Chondrocyte (in vitro differentiated cells): ENCODE measurements at regions not wholly inside any gene's neighbourhood (a gene's known extent, or its start where the extent isn't known, plus 50 kb on each side); places are given as distances from the start of the nearest gene placed in this dataset.

ENCODE experiments used
- DNase-seq: peaks from one replicate; pipeline ENCODE4 v3.0.0; 2021; ENCODE audit warnings: mixed read lengths, low spot score
- H3K27ac Mint-ChIP-seq: one replicate; pipeline ENCODE4 v1.8.0; 2021; ENCODE audit warnings: mild to moderate bottlenecking, moderate library complexity, mixed read lengths; ENCODE audit not compliant: unreplicated experiment
- H3K27me3 Mint-ChIP-seq: 2 replicates; pipeline ENCODE4 v1.8.0; 2021; ENCODE audit warnings: low read depth, mixed read lengths
- H3K36me3 Mint-ChIP-seq: 2 replicates; pipeline ENCODE4 v1.8.0; 2021; ENCODE audit warnings: low read depth, mixed read lengths
- H3K4me1 Mint-ChIP-seq: 2 replicates; pipeline ENCODE4 v1.8.0; 2021; ENCODE audit warnings: low read depth, mild to moderate bottlenecking, mixed read lengths
- H3K4me3 Mint-ChIP-seq: one replicate; pipeline ENCODE4 v1.8.0; 2021; ENCODE audit warnings: mild to moderate bottlenecking, moderate library complexity, mixed read lengths; ENCODE audit not compliant: unreplicated experiment
- H3K9me3 Mint-ChIP-seq: 2 replicates; pipeline ENCODE4 v1.8.0; 2021; ENCODE audit warnings: low read depth, mixed read lengths
- CTCF ChIP-seq: fragments of 200-600 bp; sonication (generic); IDR thresholded peaks from 2 replicates; pipeline ENCODE4 v1.5.0; 2021; ENCODE audit warnings: antibody characterized with exemption, mild to moderate bottlenecking, moderate library complexity

DNA sequence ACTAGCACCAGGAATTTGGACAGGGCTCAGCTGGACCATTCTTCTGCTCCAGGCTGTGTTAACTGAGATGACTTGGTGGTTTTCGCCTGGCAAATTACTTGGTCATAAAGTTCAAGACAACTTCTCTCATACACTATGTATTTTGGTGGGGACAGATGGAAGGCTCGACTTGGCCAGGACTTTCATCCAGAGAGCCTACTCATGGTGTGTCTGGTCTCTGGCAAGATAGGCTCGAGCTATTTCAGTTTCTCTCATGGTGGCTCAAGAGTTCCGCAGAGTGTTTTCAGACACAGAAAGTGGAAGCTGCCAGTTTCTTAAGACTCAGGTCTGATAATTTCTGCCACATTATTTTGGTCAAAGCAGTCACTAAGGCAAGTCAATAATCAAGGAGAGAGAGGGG, 135.6 kb downstream of the IRX2 start:
- H3K27me3 Mint-ChIP-seq = no peaks in the 10 kb centered on the region
- no peak overlapping the region for H3K4me3 Mint-ChIP-seq
- H3K27ac Mint-ChIP-seq = no peak overlapping the region
- no peaks in the 10 kb centered on the region for H3K36me3 Mint-ChIP-seq
- no peak for TF ChIP-seq CTCF
- peaks cover 14% of the 10 kb centered on the region for H3K9me3 Mint-ChIP-seq
- H3K4me1 Mint-ChIP-seq = no peaks in the 10 kb centered on the region
- no peak for DNase-seq

DNA sequence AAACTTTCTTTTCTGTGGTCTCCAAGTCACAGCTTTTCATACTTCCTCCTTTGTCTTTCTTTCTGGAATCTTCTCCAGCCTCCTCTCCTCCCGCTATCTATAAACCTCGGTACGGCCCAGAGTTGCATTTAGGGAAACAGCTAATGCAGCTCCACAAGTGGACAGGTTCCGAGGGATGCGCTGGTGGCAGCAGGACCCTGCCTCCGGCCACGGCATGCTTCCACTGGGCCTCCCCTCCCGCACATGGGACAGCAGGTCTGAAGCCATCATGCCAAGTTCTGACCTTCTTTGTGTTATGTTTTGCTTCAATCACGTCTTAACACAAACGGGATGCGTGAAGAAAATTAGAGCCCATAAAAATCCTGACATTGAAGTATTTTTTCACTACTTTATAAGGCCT, 136.9 kb downstream of the IRX2 start:
- Mint-ChIP-seq H3K4me1 (no peaks in the 10 kb centered on the region), H3K9me3 (peaks cover 14% of the 10 kb centered on the region), H3K4me3 (no peak overlapping the region), H3K27me3 (no peaks in the 10 kb centered on the region), H3K27ac (no peak overlapping the region), H3K36me3 (no peaks in the 10 kb centered on the region)
- no peak for DNase-seq
- TF ChIP-seq CTCF = no peak

DNA sequence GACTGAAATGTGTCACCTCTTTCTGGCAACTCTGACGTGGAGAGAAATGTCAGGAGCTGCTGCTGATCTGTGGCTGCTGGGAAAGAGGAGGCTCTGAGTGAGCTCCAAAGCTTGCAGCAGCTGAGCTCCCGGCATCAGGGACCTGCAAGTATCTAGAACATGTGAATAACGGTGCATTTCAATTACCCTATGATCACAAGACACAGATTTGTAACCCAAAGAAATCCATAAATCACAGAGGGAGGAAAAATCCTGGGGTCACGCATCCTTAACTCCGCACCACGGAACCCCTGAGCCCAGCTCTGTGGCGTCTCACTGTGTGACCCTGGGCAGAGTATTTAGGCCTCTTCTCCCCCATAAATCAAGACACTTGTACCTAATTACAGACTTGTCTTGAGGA, 139.8 kb downstream of the IRX2 start:
- no peak for TF ChIP-seq CTCF
- Mint-ChIP-seq H3K36me3 (no peaks in the 10 kb centered on the region), H3K27ac (no peak overlapping the region), H3K4me1 (no peaks in the 10 kb centered on the region), H3K27me3 (no peaks in the 10 kb centered on the region), H3K9me3 (peaks cover 18% of the 10 kb centered on the region), H3K4me3 (no peak overlapping the region)
- no peak for DNase-seq

GRCh38 chr5:2610986-2611385, 140.5 kb downstream of the IRX2 start:
- Mint-ChIP-seq H3K4me3 (no peak overlapping the region), H3K36me3 (no peaks in the 10 kb centered on the region), H3K4me1 (no peaks in the 10 kb centered on the region), H3K27me3 (no peaks in the 10 kb centered on the region), H3K27ac (no peak overlapping the region), H3K9me3 (peaks cover 13% of the 10 kb centered on the region)
- no peak for TF ChIP-seq CTCF
- no peak for DNase-seq

DNA sequence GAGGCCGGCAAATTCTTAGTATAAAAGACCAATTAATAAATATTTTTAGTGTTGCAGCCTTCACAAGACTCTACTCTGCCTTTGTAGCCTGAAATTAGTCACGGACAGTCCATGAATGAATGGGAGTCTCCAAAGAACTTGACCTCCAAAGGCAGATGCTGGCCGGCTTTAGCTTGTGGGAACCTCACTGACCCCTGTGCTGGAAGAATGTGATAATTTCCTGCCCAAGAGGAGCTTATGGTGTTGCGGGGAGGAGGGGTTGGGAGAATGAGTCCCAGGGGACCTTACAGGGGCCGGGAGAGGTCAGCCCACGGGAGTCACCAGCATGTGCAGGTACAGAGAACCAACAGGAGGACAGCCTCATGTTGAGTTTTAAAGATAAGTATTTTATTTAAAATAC, 143.1 kb downstream of the IRX2 start:
- no peaks in the 10 kb centered on the region for H3K4me1 Mint-ChIP-seq
- H3K4me3 Mint-ChIP-seq = no peak overlapping the region
- H3K27me3 Mint-ChIP-seq = no peaks in the 10 kb centered on the region
- peaks cover 4% of the 10 kb centered on the region for H3K9me3 Mint-ChIP-seq
- no peak overlapping the region for H3K27ac Mint-ChIP-seq
- no peak for DNase-seq
- TF ChIP-seq CTCF = no peak
- H3K36me3 Mint-ChIP-seq = no peaks in the 10 kb centered on the region
